ENCODE measurements at regions not wholly inside any gene's neighbourhood (a gene's known extent, or its start where the extent isn't known, plus 50 kb on each side); places are given as distances from the start of the nearest gene placed in this dataset.

DNA sequence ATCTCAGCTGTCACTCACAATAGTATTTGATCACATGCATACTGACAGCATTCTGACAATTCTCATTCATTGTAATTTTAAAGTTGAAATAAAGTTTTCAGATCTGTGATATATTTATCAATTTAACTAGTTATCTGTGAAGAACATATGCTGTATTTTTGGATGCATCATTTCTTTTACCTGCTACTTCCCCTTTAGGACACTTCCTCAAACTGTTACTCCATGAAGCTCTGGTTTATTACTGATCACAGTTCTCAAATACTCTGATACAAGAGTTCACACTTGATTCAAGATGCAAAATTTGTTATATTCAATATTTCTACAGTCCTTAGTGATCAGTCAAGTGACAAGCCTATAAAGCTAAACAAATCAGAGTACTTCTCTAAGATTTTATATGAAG, 1655.2 kb downstream of the LRRC4C start:
- H3K4me3 ChIP-seq (replicated peaks; ENCODE audit: low read depth, low read length), result no peak overlapping the region
- DNase-seq (ENCODE audit: low read depth), result no peak
- TF ChIP-seq, protein P1, sequence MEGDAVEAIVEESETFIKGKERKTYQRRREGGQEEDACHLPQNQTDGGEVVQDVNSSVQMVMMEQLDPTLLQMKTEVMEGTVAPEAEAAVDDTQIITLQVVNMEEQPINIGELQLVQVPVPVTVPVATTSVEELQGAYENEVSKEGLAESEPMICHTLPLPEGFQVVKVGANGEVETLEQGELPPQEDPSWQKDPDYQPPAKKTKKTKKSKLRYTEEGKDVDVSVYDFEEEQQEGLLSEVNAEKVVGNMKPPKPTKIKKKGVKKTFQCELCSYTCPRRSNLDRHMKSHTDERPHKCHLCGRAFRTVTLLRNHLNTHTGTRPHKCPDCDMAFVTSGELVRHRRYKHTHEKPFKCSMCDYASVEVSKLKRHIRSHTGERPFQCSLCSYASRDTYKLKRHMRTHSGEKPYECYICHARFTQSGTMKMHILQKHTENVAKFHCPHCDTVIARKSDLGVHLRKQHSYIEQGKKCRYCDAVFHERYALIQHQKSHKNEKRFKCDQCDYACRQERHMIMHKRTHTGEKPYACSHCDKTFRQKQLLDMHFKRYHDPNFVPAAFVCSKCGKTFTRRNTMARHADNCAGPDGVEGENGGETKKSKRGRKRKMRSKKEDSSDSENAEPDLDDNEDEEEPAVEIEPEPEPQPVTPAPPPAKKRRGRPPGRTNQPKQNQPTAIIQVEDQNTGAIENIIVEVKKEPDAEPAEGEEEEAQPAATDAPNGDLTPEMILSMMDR (IDR thresholded peaks at IDR 0.05; ENCODE audit: low read length, missing control alignments), result no peak

DNA sequence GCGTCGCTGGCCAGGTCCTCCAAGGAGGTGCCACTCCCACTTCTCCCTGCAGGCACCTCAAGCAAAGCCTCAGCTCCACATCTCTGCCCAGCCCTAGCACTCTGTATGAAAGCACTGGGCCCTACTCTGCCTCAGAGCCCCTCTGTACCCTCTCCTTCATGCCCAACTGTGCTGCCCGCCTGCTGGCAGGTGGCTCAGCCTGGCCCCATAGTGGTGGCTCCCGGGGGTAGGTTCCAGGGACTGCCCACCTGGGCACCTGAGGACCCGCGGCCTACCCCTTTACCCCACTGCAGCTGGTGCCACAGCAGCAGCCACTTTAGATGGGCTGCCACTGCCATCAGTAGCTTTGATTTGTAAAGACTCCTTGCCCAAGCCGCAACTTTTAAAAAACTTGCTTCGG, 1672.8 kb downstream of the LRRC4C start:
- TF ChIP-seq, protein P1 (IDR thresholded peaks at IDR 0.05; ENCODE audit: low read length, missing control alignments), result no peak
- no peak for DNase-seq (ENCODE audit: low read depth)
- no peak overlapping the region for H3K4me3 ChIP-seq (replicated peaks; ENCODE audit: low read depth, low read length)

DNA sequence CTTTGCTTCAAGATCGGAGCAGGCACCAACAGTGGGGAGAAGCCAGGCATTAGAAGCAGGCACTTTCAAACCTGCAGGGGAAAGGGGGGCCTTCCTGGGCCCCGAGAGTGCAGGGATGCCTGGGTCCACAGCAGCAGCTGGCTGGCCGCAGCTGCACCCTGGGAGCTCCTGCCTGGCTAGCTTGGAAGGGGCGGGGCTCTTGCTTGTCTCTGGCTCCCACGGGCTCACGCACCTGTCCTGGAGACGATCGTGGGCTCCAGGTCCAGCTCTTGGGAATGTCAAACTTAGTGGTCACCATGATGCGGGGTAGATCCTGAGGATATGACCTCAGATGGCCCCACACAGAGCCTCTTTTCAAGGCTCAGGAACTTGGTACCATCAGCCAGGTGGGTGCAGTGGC, 1673.2 kb downstream of the LRRC4C start:
- TF ChIP-seq, protein P1 (IDR thresholded peaks at IDR 0.05; ENCODE audit: low read length, missing control alignments), result no peak
- no peak overlapping the region for H3K4me3 ChIP-seq (replicated peaks; ENCODE audit: low read depth, low read length)
- DNase-seq (ENCODE audit: low read depth), result no peak

DNA sequence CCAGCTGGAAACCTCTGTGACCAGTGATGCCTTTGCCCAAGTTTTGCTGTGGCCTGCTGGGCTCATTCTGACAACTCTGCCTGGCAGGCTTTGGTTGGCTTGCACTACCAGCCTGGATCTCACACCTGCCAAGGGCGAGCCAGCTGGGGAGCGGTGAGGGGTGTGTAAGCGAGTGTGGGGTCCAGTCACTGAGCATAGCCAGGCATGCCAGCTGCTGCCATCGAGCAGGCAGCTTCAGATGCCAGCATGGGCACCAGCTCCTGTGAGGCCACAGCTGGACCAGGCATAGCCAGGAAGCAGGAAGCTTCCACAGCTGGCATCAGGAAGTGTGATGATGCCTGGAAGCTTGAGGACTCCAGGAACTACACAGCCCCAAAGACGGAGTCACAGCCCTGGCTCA, 1674.6 kb downstream of the LRRC4C start:
- TF ChIP-seq, protein P1 (IDR thresholded peaks at IDR 0.05; ENCODE audit: low read length, missing control alignments), result no peak
- no peak for DNase-seq (ENCODE audit: low read depth)
- no peak overlapping the region for H3K4me3 ChIP-seq (replicated peaks; ENCODE audit: low read depth, low read length)

DNA sequence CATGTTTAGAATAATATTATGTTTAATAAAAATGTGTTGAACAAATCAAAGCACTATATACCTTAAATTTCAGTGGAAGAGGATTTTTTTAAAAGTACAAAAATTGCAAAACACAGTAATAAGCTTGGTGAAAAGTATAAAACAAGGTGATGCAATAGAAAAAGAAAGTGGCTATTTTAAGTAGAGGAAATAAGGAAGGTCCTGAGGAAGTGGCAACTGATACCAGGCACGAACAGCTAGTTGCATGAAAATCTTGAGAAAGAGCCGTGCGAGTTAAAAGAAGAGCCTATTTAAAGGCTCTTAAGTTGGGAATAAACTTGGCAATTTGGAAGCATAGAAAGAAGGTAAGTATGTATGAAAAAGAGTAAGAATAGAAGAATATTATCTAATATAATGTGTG, 1679.3 kb downstream of the LRRC4C start:
- no peak overlapping the region for H3K4me3 ChIP-seq (replicated peaks; ENCODE audit: low read depth, low read length)
- DNase-seq (ENCODE audit: low read depth), result no peak
- TF ChIP-seq, protein P1 (IDR thresholded peaks at IDR 0.05; ENCODE audit: low read length, missing control alignments), result no peak

DNA sequence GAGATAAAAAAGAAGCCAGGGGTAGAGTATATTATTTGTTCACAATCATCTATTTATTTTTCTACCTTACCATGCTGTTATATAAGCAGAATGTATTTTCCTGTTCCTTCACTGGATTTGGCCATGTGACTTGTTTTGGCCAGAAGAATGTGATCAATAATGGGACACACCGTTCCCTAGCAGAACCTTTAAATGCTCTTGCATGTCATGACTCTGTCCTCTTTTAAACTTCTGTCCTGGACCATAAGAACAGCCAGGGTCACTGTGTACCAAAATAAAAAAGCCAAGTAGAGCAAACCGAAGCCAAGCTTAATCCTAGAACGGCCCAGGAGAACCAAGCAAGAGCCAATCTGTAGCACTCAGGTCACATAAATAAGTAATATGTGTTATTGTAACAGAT, 1682.4 kb downstream of the LRRC4C start:
- no peak for DNase-seq (ENCODE audit: low read depth)
- TF ChIP-seq, protein P1 (IDR thresholded peaks at IDR 0.05; ENCODE audit: low read length, missing control alignments), result no peak
- no peak overlapping the region for H3K4me3 ChIP-seq (replicated peaks; ENCODE audit: low read depth, low read length)

DNA sequence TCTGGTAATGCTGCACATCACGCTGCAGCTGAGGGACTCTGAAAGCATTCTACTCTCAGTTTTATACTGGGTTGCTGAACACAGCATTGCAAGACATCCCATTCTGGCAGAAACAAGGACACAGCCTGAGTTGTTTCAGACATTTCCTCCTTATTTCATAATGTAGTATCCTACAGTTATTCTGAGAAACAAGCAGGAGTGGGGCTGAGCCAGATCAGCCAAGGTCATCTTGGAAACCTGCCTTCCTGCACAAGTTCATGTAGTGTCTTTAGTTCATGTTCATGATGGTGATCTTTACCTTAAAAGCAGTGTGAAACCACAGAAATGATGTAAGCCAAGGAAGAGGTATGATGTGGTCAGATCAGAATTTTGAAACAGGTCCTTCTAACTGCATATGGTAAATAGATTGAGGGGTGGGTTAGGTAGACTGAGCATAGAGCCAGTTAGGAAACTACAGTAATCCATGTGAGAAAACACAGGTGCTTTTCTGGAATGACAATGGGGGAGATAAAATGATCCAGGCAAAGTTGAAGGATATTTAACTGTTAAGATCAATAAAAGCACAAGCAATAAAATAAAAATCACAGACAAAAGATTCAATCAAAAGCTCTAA, 1686.8 kb downstream of the LRRC4C start:
- TF ChIP-seq, protein P1 (IDR thresholded peaks at IDR 0.05; ENCODE audit: low read length, missing control alignments), result no peak
- H3K4me3 ChIP-seq (replicated peaks; ENCODE audit: low read depth, low read length), result no peak overlapping the region
- no peak for DNase-seq (ENCODE audit: low read depth)
